HCT116 (cell line): ENCODE measurements at regions not wholly inside any gene's neighbourhood (a gene's known extent, or its start where the extent isn't known, plus 50 kb on each side); places are given as distances from the start of the nearest gene placed in this dataset.

Experiments
- ATAC-seq: fragments of 200-7000 bp; cut with Tn5 transposase; 2 replicates; pipeline ENCODE4 v1.9.1; 2020; ENCODE audit warnings: mild to moderate bottlenecking, moderate library complexity
- BruUV-seq: library from RNA; stranded (reverse); fragments of 400-500 nt; replicated peaks from 2 replicates; lab custom pipeline; 2021; lab: Mats Ljungman, UMichigan
- CTCF ChIA-PET: fragments of 300-600 bp; sonication (Branson Sonifier 250); formaldehyde crosslinking; loops from one replicate; lab custom pipeline; 2021; ENCODE audit warnings: antibody characterized with exemption; lab: Charles Lee
- POLR2A ChIA-PET: fragments of 300-600, 350-600 bp; sonication (Branson Sonifier 250); formaldehyde crosslinking; loops from one replicate; lab custom pipeline; 2021; ENCODE audit warnings: antibody characterized with exemption; lab: Charles Lee
- RAD21 ChIA-PET, 2 experiments: fragments of 300-600 bp; sonication (Branson Sonifier 250); formaldehyde crosslinking; loops; one replicate each; lab custom pipeline; 2023; ENCODE audit warnings: low total read pairs in 2 of 2; ENCODE audit not compliant: uncharacterized antibody in 2 of 2, unreplicated experiment in 2 of 2, low non-redundant PET in 1 of 2; lab: Charles Lee
- DNase-seq: peaks from one replicate; pipeline ENCODE4 v3.0.0-alpha.2; 2010; ENCODE audit warnings: low read depth, low spot score
- H2AFZ ChIP-seq: fragments of 200-600 bp; shearing (Covaris generic), sonication (generic); 2 replicates; pipeline ENCODE4 v1.6.1; 2017; ENCODE audit warnings: low read depth, mixed run types, mixed read lengths, antibody characterized with exemption, low read length; ENCODE audit not compliant: poor library complexity, severe bottlenecking
- H3K27ac ChIP-seq: 2 replicates; pipeline ENCODE4 v1.5.1; 2012; ENCODE audit warnings: low read depth, low read length
- H3K27me3 ChIP-seq: fragments of 200-600 bp; sonication (generic); 2 replicates; pipeline ENCODE4 v1.6.1; 2016; ENCODE audit warnings: mixed run types, low read length, mixed read lengths; ENCODE audit not compliant: insufficient read depth
- H3K36me3 ChIP-seq, 2 experiments: fragments of 200-500 bp in 1 of 2; fragments of 200-600 bp in 1 of 2; sonication (Bioruptor generic) in 1 of 2; sonication (generic) in 1 of 2; 2 replicates each; pipeline versions ENCODE4 v1.5.1 to v1.6.1; 2014 to 2016; ENCODE audit warnings: low read length in 2 of 2, inconsistent platforms in 1 of 2, mixed read lengths in 1 of 2, mixed run types in 1 of 2; ENCODE audit not compliant: insufficient read depth in 2 of 2, control insufficient read depth in 1 of 2
- H3K4me1 ChIP-seq, 2 experiments: fragments of 200-600 bp in 1 of 2; sonication (generic) in 1 of 2; 2 replicates each; pipeline versions ENCODE4 v1.5.1 to v1.6.1; 2012 to 2017; ENCODE audit warnings: low read length in 2 of 2, inconsistent platforms in 1 of 2, mild to moderate bottlenecking in 1 of 2, mixed read lengths in 1 of 2, mixed run types in 1 of 2, moderate library complexity in 1 of 2; ENCODE audit not compliant: insufficient read depth in 2 of 2, control insufficient read depth in 1 of 2
- H3K4me2 ChIP-seq: fragments of 200-600 bp; sonication (generic); 2 replicates; pipeline ENCODE4 v1.6.1; 2017; ENCODE audit warnings: mixed run types, low read length, mixed read lengths
- H3K4me3 ChIP-seq, 2 experiments: fragments of 200-600 bp in 1 of 2; sonication (generic) in 1 of 2; replicated peaks in 1 of 2; 2 replicates each; pipeline ENCODE4 v1.5.1; 2011 to 2016; ENCODE audit warnings: low read length in 2 of 2, control low read depth in 1 of 2, low read depth in 1 of 2, mild to moderate bottlenecking in 1 of 2, mixed read lengths in 1 of 2, mixed run types in 1 of 2
- H3K79me2 ChIP-seq: fragments of 200-600 bp; sonication (generic); 2 replicates; pipeline ENCODE4 v1.6.1; 2017; ENCODE audit warnings: mild to moderate bottlenecking, mixed run types, low read length, moderate library complexity, mixed read lengths; ENCODE audit not compliant: insufficient read depth
- H3K9ac ChIP-seq: fragments of 200-600 bp; sonication (generic); 2 replicates; pipeline ENCODE4 v1.6.1; 2016; ENCODE audit warnings: low read length, mixed read lengths
- H3K9me2 ChIP-seq: fragments of 200-600 bp; sonication (generic), shearing (Covaris generic); 2 replicates; pipeline ENCODE4 v1.6.1; 2017; ENCODE audit warnings: mixed run types, mild to moderate bottlenecking, moderate library complexity; ENCODE audit not compliant: insufficient read depth
- H3K9me3 ChIP-seq, 2 experiments: fragments of 200-500 bp in 1 of 2; fragments of 200-600 bp in 1 of 2; sonication (Bioruptor generic) in 1 of 2; sonication (generic) in 1 of 2; 2 replicates each; pipeline ENCODE4 v1.6.1; 2014 to 2017; ENCODE audit warnings: low read length in 2 of 2, mixed read lengths in 2 of 2, inconsistent platforms in 1 of 2, low read depth in 1 of 2, mild to moderate bottlenecking in 1 of 2, mixed run types in 1 of 2, moderate library complexity in 1 of 2; ENCODE audit not compliant: control insufficient read depth in 1 of 2, insufficient read depth in 1 of 2
- H4K20me1 ChIP-seq: fragments of 200-600 bp; sonication (generic), shearing (Covaris generic); 2 replicates; pipeline ENCODE4 v1.6.1; 2017; ENCODE audit warnings: mixed run types, mild to moderate bottlenecking, moderate library complexity; ENCODE audit not compliant: insufficient read depth
- CBX3 ChIP-seq: IDR thresholded peaks from 2 replicates; pipeline ENCODE4 v1.6.1; 2012; ENCODE audit warnings: low read depth
- CEBPB ChIP-seq: IDR thresholded peaks from 2 replicates; pipeline ENCODE4 v1.6.1; 2012; ENCODE audit warnings: low read depth
- EGR1 ChIP-seq: IDR thresholded peaks from 2 replicates; pipeline ENCODE4 v1.6.1; 2012; ENCODE audit warnings: low read depth
- EZH2 ChIP-seq: fragments of 200-600 bp; sonication (generic); IDR thresholded peaks from 2 replicates; pipeline ENCODE4 v1.6.1; 2017; ENCODE audit warnings: antibody characterized with exemption, mixed run types
- FOSL1 ChIP-seq: IDR thresholded peaks from 2 replicates; pipeline ENCODE4 v1.6.1; 2012; ENCODE audit warnings: low read depth
- JUND ChIP-seq: IDR thresholded peaks from 2 replicates; pipeline ENCODE4 v1.6.1; 2012
- POLR2AphosphoS5 ChIP-seq: IDR thresholded peaks from 2 replicates; pipeline ENCODE4 v1.6.1; 2011; ENCODE audit warnings: mild to moderate bottlenecking, low read depth, low read length, moderate library complexity
- SIN3A ChIP-seq: IDR thresholded peaks from 2 replicates; pipeline ENCODE4 v1.6.1; 2012; ENCODE audit warnings: low read depth
- SP1 ChIP-seq: IDR thresholded peaks from 2 replicates; pipeline ENCODE4 v1.6.1; 2012; ENCODE audit warnings: low read depth
- SRF ChIP-seq: IDR thresholded peaks from 2 replicates; pipeline ENCODE4 v1.6.1; 2012; ENCODE audit warnings: low read depth
- YY1 ChIP-seq: IDR thresholded peaks from 2 replicates; pipeline ENCODE4 v1.6.1; 2011; ENCODE audit warnings: low read length, low read depth, moderate library complexity, mild to moderate bottlenecking; ENCODE audit not compliant: insufficient replicate concordance; ENCODE audit errors: extremely low read depth
- ZNF274 ChIP-seq: fragments of 200-500 bp; sonication (Bioruptor generic); IDR thresholded peaks from 2 replicates; pipeline ENCODE4 v1.6.1; 2014; ENCODE audit warnings: mild to moderate bottlenecking, low read depth, low read length, inconsistent platforms
- intact Hi-C: fragments of 100-400 bp; cut with micrococcal nuclease; formaldehyde crosslinking; loops from 2 replicates; pipeline ENCODE4 v1.10.0; 2022
- TF ChIP-seq, protein P1 (sequence below): IDR thresholded peaks from 2 replicates; pipeline ENCODE4 v1.6.1; 2011; ENCODE audit warnings: mild to moderate bottlenecking, low read length, moderate library complexity; ENCODE audit not compliant: insufficient replicate concordance; ENCODE audit errors: extremely low read depth

DNA sequence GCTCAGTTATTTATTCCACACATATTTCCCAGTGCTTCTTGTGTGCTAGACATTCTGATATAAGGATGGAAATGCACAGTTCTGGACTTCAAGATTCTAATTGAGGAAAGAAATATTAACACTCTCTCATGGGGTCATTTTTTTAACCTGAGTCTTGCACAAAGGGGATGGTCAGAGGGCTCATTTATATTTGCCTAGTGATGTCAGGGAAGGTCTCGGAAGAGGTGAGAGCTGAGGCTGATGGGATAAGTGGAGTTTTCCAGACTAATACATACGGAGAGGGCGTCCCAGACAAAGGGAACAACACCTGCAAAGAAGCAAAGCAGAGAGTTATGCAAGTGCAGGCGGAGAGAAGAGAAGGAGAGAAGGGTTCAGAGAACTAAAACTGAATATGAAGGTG is 1304.6 kb upstream of the TENM4 start:
- H3K9ac ChIP-seq = no peak overlapping the region
- ATAC-seq (no peak), DNase-seq (no peak)
- no peaks in the 10 kb centered on the region for H3K4me1 ChIP-seq
- H3K27ac ChIP-seq = no peak overlapping the region
- POLR2A ChIA-PET = no interaction called here
- no peaks in the 10 kb centered on the region for H3K9me2 ChIP-seq
- no peaks in the 10 kb centered on the region for H4K20me1 ChIP-seq
- no peaks in the 10 kb centered on the region for H3K36me3 ChIP-seq
- RAD21 ChIA-PET = no interaction called here
- H3K27me3 ChIP-seq = no peaks in the 10 kb centered on the region
- intact Hi-C loops = no loop called here
- no peaks in the 10 kb centered on the region for H3K79me2 ChIP-seq
- BruUV-seq = no TSS peak
- no peak overlapping the region for H3K4me2 ChIP-seq
- H3K9me3 ChIP-seq = peaks cover 7 to 13% of the 10 kb centered on the region in 2 experiments; a peak in 2 of 4 replicates
- no peak overlapping the region for H3K4me3 ChIP-seq
- H2AFZ ChIP-seq = no peak overlapping the region
- CTCF ChIA-PET = no interaction called here
- TF ChIP-seq FOSL1 = no peak
- no peak for TF ChIP-seq EGR1
- no peak for TF ChIP-seq SIN3A
- TF ChIP-seq POLR2AphosphoS5 = no peak
- no peak for TF ChIP-seq JUND
- TF ChIP-seq CBX3 = no peak
- no peak for TF ChIP-seq SRF
- TF ChIP-seq, protein P1, sequence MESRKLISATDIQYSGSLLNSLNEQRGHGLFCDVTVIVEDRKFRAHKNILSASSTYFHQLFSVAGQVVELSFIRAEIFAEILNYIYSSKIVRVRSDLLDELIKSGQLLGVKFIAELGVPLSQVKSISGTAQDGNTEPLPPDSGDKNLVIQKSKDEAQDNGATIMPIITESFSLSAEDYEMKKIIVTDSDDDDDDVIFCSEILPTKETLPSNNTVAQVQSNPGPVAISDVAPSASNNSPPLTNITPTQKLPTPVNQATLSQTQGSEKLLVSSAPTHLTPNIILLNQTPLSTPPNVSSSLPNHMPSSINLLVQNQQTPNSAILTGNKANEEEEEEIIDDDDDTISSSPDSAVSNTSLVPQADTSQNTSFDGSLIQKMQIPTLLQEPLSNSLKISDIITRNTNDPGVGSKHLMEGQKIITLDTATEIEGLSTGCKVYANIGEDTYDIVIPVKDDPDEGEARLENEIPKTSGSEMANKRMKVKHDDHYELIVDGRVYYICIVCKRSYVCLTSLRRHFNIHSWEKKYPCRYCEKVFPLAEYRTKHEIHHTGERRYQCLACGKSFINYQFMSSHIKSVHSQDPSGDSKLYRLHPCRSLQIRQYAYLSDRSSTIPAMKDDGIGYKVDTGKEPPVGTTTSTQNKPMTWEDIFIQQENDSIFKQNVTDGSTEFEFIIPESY = no peak
- no peak for TF ChIP-seq SP1
- no peak for TF ChIP-seq EZH2
- no peak for TF ChIP-seq ZNF274
- no peak for TF ChIP-seq YY1
- no peak for TF ChIP-seq CEBPB
